A172 (cell line): ENCODE measurements at regions not wholly inside any gene's neighbourhood (a gene's known extent, or its start where the extent isn't known, plus 50 kb on each side); places are given as distances from the start of the nearest gene placed in this dataset.

Source experiments
- DNase-seq: peaks from one replicate; pipeline ENCODE4 v3.0.0-alpha.2; 2015; ENCODE audit warnings: low spot score

DNA sequence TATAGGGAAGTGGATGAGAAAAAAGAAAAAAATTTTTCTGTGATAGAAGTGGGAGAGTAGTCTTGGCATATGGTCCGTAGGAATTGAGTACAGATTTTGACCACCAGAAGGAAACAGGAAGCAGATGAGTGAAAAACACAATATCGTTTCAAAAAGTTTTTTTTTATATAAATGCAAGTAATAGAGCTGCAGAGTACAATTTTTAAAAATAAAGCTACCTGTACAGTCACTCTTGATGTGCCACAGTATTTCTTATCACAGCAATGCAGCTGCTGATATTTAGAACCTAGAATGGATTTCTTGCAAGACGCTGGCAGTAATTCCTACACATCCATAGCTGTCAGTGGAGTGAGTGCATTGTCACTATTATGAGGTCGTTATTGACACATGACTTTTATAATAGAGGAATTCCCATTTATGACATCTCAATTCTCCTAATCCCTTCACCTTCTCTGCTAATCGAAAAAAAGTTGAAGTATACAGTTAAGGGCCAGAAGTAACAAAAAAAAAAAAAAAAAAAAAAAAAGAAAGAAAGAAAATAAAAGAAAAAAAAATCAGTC is 477.7 kb downstream of the TAF11L14 start:
- no peak for DNase-seq

DNA sequence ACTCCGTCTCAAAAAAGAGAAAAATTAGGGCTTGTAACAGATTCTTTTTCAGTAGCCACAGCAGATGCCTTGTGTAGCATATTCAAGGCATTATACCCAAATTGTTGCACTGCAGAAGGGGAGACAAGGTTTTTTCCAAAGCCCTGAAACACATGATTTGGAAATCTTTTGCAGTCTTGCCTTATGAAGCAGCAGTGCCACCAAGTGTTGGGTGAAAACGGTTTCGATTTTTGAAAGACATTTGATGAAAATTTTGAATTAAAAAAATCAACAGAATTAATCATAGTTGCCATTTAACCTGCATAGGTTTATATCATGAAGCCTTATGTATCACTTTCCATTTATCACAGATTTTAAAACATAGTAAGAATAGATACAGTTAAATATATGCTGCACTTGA is 479.5 kb downstream of the TAF11L14 start:
- no peak for DNase-seq

DNA sequence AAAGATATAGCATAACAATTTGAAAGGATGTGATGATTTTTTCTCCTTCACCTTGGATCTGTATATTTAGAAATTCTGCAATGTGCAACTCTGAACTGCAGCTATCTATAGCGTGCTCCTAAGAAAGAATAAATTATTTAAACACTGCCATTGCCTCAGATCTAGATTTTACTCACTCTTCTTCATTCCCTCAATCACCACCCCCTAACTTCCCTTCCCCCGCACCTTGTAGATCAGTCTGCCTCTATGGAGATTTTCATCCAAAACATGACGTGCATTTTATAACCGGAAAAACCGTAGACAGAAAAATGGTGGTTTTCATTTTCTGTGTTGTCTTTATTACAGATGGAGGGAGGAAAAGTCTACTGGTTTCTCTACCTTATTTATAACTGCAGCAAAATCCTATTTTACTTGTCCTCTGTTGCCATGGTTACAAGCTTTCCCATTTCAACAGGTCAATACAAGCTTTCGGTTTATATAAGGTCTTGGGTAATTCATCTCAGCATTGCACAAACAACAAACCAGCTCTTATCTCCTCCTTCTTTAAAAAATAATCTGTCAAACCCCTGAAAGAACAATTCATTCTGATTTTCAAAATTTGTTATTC is 480.0 kb downstream of the TAF11L14 start:
- DNase-seq, result no peak

DNA sequence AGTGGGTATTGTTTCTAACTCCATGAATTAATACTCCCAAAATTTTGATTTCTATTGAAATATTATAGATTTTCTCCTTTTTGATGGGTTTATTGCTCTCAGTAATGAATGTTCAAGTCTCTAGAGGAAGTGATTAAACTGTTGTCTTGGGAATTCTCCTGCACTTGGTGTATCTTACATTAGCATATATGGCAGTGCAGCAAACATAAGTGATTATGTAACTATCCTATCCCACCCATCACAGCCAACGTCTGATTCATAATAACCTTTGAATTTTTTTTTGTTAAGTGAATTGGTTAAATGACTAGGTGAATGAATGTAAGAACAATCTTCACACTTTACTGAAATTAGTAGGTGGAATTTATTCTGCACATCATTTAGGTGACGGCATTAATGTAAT is 483.7 kb downstream of the TAF11L14 start:
- DNase-seq, result no peak

DNA sequence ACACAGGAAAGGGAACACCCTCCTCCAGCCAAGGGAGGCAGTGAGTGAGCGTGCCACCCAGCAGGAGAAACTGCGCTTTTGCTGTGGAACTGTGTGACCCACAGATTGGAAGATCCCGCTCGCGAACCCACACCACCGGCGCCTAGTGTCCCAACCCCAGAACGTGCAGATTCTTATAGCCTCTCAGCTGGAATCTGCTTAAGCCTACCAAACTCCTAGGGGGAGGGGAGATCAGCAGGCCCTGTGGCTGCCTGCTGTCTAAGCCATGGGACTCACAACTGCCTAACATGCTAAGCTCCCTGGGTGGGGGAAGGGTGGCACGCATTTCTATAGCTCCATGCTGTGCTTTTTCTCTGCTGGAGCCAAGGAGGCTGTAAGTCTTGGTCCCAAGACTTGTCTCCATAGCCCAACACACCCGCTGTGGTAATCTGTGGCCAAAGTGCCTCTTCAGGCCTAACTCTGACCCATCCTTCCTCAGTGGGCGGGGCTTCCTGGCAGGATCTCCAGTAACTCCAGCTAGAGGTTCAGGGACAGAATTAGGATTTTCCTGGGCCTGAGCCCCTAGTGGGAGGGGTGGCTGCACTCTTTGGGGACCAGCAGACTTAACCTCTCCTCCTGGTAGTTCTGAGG is 485.0 kb downstream of the TAF11L14 start:
- DNase-seq, result no peak

DNA sequence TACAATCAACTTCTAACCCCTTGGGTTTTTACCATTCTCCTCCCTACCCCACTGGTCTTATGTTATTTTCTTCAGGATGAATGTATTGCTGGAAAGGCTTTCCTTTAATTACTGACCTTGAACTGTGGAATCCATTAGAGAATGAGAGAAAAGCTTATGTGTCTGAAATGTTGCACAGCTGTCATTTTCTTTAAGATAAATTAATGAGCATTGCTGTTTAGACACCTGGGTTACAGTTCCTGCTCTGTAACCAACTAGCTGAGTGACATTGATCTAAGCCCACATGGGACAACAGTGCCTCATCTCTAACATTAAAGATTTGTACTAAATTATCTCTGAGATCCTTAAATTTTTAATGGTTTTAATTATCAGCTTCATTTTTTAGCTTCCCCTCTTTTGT is 507.0 kb downstream of the TAF11L14 start:
- no peak for DNase-seq

DNA sequence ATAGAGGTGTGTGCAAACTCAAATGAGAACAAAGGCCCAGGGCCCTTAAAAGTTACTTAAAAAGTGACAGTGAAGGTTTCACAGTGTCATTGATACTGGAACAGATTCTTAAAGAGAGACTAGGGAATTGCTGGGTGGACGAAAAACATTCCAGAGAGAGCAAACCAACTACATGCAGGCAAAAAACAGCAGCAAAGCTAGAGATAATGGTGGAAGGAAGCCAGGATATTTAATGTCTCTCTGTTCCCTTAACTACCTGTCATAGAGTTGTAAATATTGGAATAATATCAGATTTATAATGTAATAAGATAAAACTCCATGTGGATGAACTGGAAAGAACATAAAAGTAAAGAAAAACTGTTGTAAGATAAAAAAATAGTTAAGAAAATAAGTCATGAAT is 508.6 kb downstream of the TAF11L14 start:
- DNase-seq, result no peak

DNA sequence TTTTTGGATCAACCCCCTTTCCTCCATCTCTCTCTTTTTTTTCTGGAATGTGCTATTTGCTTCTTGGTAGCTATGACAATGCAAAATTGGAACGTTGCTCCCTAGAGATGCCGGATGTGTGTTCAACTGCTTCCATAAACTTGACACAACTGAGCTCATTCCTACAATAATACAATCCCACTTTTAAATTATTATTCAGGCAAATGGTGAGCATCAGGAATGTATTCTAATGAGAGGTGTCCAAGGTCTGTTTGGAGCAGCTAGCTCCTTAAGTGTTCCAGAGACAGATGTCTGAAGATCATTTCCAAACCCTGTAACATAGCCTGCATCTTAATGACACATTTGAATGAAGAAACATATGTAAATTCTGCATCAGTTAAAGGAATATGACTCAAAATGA is 518.4 kb downstream of the TAF11L14 start:
- DNase-seq, result no peak

DNA sequence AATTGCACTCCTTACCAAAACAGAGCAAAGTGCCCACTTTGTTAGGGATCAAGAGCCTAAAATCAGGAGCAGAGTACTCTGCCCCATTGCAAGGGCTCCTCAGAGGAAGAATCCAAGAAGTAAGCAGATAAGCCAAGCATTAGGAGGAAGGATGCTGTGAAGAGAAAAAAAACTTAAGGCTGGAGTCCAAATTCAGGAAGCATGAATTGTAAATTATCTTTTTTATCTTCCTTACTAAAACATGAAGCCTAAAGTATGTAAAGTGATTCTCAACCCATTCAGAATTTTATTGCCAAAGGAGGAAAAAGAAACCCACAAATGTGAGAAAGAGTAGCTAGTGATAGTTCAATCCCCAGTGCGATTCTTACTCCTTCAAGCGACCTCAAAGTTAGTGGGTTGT is 523.9 kb downstream of the TAF11L14 start:
- no peak for DNase-seq

DNA sequence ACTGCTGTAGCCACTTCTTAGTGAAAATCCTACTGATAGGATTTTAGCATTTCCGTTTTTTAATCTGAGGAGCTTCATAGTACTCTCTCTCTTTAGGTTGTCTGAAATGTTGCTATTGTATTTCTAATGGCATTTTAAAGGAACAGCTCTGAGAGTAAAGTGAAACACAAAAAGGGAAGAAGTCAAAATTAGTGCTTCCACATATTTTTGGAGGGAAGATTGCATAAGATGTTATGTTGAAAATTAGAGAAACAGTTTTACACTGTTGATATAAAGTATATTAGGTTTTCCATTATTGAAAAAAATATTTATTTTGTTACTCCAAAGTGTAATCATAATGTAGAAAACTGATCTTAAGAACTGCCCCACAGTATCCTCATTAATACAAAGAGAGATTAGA is 525.1 kb downstream of the TAF11L14 start:
- no peak for DNase-seq

DNA sequence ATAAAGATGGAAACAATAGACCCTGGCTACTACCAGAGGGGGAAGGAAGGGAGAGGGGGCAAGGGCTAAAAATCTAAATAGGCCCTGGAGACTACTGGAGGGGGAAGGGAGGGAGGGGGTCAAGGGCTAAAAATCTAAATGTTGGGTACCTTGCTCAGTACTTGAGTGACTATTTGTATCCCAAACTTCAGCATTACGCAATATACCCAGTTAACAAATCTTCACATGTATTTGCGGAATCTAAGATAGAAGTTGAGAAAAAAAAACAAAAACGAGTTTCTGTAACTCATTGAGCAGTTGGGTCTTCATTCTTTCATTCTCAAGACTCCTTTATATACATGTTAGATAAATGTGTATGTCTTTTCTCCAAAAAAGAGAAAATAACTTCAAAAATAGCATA is 537.4 kb downstream of the TAF11L14 start:
- no peak for DNase-seq

DNA sequence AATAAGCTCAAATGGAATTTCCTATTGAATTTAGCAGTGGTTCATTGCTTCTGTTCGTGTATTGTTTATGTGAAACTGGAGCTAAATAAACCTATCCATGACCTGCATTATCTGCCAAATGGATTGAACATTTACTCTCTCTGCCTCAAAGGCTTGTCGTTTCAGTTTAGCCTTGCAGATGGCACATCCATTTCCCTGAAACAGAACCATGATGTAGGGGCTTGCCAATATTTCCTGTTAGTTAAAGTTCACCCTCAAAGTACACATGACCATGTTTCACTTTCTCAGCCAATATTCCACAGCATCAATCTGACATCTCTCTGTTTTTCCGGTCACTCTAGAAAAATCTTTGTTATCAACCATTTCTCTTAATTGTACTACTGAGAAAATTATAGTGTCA is 545.3 kb downstream of the TAF11L14 start:
- no peak for DNase-seq

DNA sequence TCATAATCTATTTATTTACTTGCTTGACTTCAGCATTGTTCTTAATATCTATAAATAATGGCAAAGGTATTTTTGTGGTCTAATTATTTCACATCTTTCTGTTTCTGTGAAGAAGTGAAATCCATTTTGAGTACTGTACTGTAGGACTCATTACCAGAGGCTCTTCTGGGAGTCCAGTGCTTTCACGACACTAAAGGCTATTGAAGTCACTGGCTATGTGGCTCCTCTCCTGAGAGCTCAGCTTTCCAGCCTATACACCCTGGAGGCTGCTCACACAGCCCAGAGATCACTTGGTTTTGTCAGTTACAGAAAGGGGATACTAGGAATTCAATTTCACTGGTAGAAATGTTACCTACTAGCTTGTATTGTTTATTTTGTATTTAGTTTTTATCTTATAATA is 547.3 kb downstream of the TAF11L14 start:
- no peak for DNase-seq

DNA sequence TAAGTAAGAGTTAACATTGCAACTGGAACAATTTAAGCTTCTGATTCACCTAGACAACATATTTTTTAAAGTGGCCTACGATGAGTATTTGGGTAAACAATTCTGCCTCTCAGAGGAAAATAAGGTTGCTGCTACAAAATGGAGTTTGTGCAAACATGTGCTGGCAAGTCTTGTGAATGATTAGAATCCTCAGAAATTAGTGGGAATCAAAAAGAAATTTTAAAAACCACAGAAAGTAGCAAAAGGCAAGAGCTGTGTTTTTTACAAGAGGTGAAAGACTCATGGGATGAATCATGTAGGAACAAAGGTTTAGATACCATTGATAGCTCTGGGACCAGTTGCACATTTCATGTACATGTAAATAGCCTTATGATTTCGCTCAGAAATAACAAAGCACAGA is 561.6 kb downstream of the TAF11L14 start:
- DNase-seq, result no peak

DNA sequence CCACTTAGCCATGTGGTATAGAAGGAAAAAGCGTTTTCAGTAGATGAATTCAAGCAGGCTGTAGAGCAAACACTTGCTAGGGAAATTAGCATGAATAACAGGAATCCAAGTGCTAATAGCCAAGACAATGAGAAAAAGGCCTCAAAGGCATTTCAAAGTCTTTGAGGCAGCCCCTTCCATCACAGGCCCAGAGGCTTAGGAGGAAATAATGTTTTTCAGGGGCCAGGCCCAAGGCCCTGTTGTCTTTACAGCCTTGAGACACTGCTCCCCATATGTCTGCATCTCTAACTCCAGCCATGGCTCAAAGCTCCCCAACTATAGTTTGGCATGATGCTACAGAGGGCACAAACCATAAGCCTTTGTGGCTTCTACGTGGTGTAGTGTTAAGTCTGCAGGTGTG is 563.5 kb downstream of the TAF11L14 start:
- DNase-seq, result no peak

DNA sequence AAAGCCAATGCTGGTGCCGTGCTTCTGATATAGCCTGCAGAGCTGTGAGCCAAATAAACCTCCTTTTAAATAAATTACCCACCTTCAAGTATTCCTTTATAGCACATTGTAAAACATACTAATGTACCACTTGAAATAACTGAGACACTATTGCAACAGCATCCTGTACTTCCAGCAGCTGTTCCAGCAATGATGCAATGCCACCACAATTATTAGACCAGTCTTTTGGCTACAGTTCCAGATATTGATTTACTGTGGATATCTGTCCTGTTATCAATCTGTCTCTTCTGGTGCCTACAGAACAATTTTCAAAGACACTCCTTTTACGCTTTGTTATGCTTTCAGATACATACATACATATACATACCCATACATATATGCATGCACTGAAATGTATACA is 567.9 kb downstream of the TAF11L14 start:
- no peak for DNase-seq

DNA sequence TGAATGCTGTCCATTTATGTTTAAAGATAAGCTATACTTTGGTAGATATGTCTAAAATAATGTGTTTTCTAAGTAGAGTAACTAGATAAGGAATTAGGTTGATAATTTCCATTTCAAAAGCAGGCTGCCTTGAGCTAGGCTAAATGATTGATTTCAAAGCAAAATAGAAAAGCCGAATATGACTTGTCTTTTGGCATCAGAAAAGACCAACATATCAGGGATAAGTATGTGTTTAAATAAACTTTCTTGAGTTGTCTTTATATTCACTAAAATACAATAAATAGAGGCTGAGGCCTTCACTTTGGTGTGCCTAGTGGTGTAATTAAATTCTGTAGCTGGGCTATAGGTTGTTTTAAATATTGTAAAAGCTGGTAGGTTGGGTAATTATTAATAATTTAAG is 569.0 kb downstream of the TAF11L14 start:
- DNase-seq, result no peak

DNA sequence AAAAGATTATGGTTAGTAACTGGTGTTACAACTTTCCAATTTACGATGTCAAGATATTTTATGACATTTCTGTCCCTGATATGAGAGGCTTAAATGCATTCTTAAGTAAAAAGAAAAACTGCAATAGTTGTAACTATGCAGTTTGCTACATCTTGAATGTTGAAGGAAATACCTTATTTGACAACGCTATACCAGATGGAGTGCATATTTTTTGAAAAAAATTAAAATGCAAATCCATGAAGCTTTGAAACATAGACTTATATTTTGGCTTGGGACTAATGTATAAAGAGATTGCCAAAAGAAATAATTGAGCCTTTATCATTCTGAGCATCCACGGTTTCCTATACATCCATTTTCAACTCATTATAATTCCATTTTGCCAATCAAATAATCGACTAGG is 579.4 kb downstream of the TAF11L14 start:
- no peak for DNase-seq

DNA sequence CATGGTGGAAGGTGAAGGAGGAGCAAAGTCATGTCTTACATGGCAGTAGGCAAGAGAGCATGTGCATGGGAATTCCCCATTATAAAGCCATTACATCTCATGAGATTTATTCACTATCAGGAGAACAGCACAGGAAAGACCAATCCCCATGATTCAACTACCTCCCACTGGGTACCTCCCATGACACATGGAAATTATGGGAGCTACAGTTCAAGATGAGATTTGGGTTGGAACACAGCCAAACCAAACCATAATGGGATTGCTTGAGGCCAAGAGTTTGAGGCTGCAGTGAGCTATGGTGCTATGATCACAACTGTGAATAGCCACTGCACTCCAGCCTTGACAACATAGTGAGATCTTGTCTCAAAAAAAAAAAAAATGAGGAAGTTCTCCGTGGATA is 581.8 kb downstream of the TAF11L14 start:
- DNase-seq, result no peak

DNA sequence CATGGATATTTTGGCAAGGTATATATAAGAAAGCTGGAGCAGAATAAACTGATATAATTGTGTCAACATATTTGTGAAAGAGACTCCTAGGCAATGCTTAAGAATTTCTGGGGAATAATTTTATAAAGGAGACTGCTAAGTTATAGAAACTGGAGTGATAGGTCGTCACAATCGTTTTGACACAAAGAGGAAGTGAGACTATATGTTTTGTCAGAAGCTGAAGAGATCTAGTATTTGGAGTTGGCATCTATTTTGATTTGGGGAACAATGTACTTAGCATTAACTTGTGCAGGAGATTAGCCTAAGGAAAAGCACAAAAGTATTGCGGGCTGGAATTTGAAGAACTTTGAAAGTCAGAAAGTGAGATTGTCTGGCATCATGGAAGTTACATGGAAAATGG is 582.5 kb downstream of the TAF11L14 start:
- no peak for DNase-seq

DNA sequence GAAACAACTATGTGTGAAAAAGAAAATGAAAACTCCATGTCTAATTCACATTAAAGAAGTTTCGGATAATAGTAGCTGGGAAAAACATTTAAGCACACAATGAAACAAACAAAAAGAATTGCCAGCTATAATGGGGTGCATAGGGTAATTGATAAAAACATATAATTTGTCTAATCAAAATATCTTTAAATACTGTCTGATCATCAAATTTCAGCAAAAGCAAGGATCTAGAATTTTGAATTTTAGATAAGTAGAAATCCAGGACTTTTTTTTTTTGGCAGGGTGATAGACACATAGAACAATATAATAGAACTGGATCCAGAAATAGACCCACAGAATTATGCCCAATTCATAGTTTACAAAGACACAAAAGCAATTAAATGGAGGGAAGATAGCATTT is 585.0 kb downstream of the TAF11L14 start:
- DNase-seq, result no peak

DNA sequence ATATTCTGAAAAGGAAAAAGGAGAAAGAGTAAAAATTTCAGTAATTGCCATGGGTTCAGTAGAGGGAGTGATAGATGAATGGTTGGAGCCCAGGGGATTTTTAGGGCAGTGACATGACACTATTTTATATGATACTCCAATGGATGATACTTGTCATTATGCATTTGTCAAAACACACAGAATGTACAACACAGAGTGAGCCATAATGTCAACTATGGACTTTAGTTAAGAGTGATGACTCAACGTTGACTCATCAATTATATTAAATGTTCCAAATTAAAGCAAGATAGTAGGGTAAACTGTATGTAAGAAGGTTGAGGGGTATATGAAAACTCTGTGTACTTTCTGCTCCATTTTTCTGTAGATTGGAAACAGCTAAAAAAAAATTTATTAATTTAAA is 586.4 kb downstream of the TAF11L14 start:
- peak; percentile 2 for DNase-seq

DNA sequence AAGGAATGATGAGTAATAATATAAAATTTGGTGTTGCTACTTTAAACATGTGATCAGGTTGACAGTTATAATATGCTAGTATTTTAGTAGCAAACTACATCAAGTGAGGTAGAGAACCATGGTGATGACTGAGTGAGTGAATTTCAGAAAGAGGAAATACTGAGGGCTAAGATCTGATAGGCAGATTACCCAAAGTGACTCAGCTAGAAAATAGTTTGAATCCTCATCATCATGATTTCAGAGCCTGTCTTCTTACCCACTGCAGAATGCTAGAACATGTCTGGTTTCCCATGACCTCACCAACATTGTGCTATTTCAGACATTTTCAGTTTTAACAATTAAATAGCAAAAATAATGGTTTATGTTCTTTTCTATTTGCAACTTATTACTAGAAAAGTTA is 602.1 kb downstream of the TAF11L14 start:
- peak; percentile 16 for DNase-seq

DNA sequence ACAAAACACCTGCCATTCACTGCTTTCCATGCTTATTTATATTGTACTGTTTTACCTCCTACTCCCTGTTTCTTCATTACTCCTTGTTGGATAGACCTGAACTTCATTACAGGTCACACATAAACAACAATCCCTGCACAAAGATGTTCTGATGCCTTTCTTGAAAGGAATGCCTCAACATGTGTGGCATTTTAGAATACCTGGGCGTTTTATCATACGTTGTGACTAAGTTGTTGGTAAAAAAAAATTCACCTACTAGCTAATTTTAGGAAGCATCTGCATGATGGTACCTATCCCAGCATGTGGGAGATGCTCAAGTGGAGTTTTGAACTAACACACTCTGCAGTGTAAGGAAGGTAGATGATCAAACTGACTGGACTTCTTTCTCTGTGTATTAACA is 604.1 kb downstream of the TAF11L14 start:
- no peak for DNase-seq
